ENCODE measurements at regions not wholly inside any gene's neighbourhood (a gene's known extent, or its start where the extent isn't known, plus 50 kb on each side); places are given as distances from the start of the nearest gene placed in this dataset.

DNA sequence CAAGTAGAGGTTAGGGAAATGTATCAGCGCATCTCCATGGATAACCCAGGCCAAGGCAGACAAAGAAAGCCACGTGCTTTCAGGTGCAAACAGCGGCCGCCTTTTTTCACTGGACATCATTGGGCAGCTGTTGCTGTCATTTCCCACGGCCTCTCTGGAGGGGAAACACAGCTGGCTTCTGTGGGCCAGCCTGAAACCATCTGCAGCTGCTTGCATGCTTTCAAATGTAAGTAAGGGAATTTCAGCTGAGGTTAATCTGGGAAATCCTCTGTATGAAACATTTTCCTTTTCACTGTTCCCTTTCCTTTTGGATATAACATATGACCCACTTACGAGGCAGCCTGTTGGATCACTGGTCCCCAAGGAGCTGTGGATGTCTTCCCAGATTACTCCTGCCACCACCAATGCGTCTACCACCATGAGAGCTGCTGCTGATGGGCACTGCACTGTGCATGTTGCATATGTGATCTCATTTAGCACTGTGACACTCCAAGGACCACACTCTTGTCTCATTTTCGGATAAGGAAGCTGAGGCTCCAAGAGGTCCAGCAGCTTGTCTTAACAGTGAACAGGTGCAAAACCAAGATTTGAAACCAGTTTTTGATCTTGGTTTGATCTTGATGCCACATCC lies 106.3 kb downstream of the C9orf152 start:
- DNase-seq (peak; percentile 61 to 70 (median 66)), ATAC-seq (ENCODE audit: insufficient read depth, low FRiP score) (no peak)
- Histone ChIP-seq H3K27me3 (ENCODE audit: control insufficient read depth in 3 of 3, insufficient read depth in 3 of 3, low read length in 2 of 3) (no peaks in the 10 kb centered on the region), H3K4me3 (no peak overlapping the region), H3K27ac (ENCODE audit: low read depth in 1 of 2, low read length in 1 of 2) (peak overlapping the region in 1 of 2 donors; percentile 20), H3K9me3 (ENCODE audit: control insufficient read depth in 4 of 4, insufficient read depth in 3 of 4, low read length in 3 of 4) (no peaks in the 10 kb centered on the region), H3K4me1 (ENCODE audit: control insufficient read depth in 5 of 5, insufficient read depth in 5 of 5, low read length in 5 of 5) (peaks cover 6 to 53% (median 29%) of the 10 kb centered on the region in 5 donors), H3K36me3 (ENCODE audit: control insufficient read depth in 4 of 4, insufficient read depth in 4 of 4, low read length in 4 of 4) (peaks cover 0 to 9% (median 1%) of the 10 kb centered on the region in 4 donors), H3K9ac (ENCODE audit: insufficient read depth in 1 of 2, low read length in 2 of 2) (no peak overlapping the region)
- TF ChIP-seq, protein P1, sequence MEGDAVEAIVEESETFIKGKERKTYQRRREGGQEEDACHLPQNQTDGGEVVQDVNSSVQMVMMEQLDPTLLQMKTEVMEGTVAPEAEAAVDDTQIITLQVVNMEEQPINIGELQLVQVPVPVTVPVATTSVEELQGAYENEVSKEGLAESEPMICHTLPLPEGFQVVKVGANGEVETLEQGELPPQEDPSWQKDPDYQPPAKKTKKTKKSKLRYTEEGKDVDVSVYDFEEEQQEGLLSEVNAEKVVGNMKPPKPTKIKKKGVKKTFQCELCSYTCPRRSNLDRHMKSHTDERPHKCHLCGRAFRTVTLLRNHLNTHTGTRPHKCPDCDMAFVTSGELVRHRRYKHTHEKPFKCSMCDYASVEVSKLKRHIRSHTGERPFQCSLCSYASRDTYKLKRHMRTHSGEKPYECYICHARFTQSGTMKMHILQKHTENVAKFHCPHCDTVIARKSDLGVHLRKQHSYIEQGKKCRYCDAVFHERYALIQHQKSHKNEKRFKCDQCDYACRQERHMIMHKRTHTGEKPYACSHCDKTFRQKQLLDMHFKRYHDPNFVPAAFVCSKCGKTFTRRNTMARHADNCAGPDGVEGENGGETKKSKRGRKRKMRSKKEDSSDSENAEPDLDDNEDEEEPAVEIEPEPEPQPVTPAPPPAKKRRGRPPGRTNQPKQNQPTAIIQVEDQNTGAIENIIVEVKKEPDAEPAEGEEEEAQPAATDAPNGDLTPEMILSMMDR (IDR thresholded peaks at IDR 0.05; ENCODE audit: control extremely low read depth, extremely low read depth) = no peak
- 68 to 73% methylated on average over 8 of the region's 8 CpGs for WGBS, 2 donors

DNA sequence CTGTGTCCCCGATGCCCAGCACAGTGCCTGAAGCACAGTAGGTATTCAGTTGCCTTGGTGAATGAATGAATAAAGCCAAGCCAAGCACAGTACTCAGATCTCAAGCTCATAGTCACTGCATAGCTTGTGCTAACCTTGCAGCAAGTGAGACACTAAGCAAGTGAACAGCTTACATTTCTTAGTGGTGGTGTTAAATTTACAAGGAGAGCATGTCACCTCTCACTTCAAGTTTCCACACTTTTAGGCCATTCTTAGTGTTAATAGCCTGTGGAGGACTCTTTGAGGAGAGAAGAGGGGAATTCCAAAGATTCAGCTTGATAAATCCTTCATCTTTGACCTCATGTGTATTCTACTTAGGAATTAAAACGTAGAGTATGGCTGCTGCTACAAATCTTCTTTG lies 104.7 kb downstream of the C9orf152 start:
- peaks cover 6 to 52% (median 29%) of the 10 kb centered on the region in 5 donors for H3K4me1 ChIP-seq (ENCODE audit: control insufficient read depth in 5 of 5, insufficient read depth in 5 of 5, low read length in 5 of 5)
- H3K4me3 ChIP-seq = no peak overlapping the region
- peaks cover 0 to 9% (median 1%) of the 10 kb centered on the region in 4 donors for H3K36me3 ChIP-seq (ENCODE audit: control insufficient read depth in 4 of 4, insufficient read depth in 4 of 4, low read length in 4 of 4)
- H3K9me3 ChIP-seq (ENCODE audit: control insufficient read depth in 4 of 4, insufficient read depth in 3 of 4, low read length in 3 of 4) = no peaks in the 10 kb centered on the region
- ATAC-seq (ENCODE audit: insufficient read depth, low FRiP score) = no peak
- 69 to 74% methylated on average over 2 of the region's 2 CpGs for WGBS, 2 donors
- no peaks in the 10 kb centered on the region for H3K27me3 ChIP-seq (ENCODE audit: control insufficient read depth in 3 of 3, insufficient read depth in 3 of 3, low read length in 2 of 3)
- no peak overlapping the region for H3K9ac ChIP-seq (ENCODE audit: insufficient read depth in 1 of 2, low read length in 2 of 2)
- TF ChIP-seq, protein P1 (IDR thresholded peaks at IDR 0.05; ENCODE audit: control extremely low read depth, extremely low read depth) = no peak
- DNase-seq = no peak
- H3K27ac ChIP-seq (ENCODE audit: low read depth in 1 of 2, low read length in 1 of 2) = peak overlapping the region in 1 of 2 donors; percentile 28

DNA sequence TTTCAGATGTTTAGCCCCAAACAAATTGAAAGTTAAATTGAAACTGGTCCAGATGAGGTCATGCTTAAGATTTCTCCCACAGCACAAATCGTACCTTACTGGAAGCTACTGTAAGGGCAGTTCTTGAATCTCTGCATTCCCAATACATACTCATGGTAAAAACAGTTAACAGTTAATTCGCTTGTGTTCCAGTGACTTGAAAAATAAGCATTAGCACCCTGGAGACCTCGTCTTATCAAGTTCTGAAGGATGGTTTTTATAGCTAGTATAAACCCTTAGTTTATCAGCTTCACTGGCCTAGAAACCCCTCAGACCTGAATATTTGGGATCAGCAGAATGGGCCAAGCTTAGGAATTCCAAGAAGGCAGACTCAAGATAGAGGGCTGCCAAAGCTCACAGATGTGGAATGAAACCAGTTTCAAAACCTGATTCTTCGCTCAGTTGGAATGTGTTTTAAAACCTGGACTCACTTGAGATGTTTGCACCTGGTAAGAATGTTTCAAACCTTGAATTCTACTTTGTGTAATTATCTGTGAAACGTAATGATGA lies 103.6 kb downstream of the C9orf152 start:
- Histone ChIP-seq H3K9me3 (ENCODE audit: control insufficient read depth in 4 of 4, insufficient read depth in 3 of 4, low read length in 3 of 4) (no peaks in the 10 kb centered on the region), H3K9ac (ENCODE audit: insufficient read depth in 1 of 2, low read length in 2 of 2) (no peak overlapping the region), H3K27ac (ENCODE audit: low read depth in 1 of 2, low read length in 1 of 2) (no peak overlapping the region), H3K36me3 (ENCODE audit: control insufficient read depth in 4 of 4, insufficient read depth in 4 of 4, low read length in 4 of 4) (peaks cover 0 to 9% (median 1%) of the 10 kb centered on the region in 4 donors), H3K4me3 (no peak overlapping the region), H3K4me1 (ENCODE audit: control insufficient read depth in 5 of 5, insufficient read depth in 5 of 5, low read length in 5 of 5) (peaks cover 6 to 45% (median 23%) of the 10 kb centered on the region in 5 donors), H3K27me3 (ENCODE audit: control insufficient read depth in 3 of 3, insufficient read depth in 3 of 3, low read length in 2 of 3) (no peaks in the 10 kb centered on the region)
- ATAC-seq (ENCODE audit: insufficient read depth, low FRiP score) (peak; percentile 34), DNase-seq (peak; percentile 54 to 76 (median 70))
- 53 to 77% methylated on average over 5 of the region's 5 CpGs for WGBS, 2 donors
- TF ChIP-seq, protein P1 (IDR thresholded peaks at IDR 0.05; ENCODE audit: control extremely low read depth, extremely low read depth) = no peak

Data from lung (tissue), 11 donors.